ENCODE measurements at regions not wholly inside any gene's neighbourhood (a gene's known extent, or its start where the extent isn't known, plus 50 kb on each side); places are given as distances from the start of the nearest gene placed in this dataset.

DNA sequence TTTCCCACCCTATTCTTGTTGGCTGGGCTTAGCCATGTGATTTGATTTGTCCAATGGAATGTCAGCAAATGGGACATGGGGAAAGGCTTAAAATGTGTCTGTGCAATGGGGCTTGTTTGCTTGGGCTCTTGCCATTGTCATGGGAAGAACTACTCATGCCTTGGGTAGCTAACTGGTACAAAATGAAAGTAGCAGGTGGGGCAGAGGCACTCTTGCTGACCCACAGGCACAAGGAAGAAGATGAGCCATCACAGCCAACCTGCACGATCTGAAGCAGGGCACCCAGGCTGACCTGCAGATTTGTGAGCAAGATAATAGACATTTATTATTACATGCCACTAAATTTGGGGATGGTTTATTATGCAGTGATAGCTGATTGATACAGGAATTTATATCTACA lies 305.9 kb upstream of the CAMK1G start:
- TF ChIP-seq, protein P1, sequence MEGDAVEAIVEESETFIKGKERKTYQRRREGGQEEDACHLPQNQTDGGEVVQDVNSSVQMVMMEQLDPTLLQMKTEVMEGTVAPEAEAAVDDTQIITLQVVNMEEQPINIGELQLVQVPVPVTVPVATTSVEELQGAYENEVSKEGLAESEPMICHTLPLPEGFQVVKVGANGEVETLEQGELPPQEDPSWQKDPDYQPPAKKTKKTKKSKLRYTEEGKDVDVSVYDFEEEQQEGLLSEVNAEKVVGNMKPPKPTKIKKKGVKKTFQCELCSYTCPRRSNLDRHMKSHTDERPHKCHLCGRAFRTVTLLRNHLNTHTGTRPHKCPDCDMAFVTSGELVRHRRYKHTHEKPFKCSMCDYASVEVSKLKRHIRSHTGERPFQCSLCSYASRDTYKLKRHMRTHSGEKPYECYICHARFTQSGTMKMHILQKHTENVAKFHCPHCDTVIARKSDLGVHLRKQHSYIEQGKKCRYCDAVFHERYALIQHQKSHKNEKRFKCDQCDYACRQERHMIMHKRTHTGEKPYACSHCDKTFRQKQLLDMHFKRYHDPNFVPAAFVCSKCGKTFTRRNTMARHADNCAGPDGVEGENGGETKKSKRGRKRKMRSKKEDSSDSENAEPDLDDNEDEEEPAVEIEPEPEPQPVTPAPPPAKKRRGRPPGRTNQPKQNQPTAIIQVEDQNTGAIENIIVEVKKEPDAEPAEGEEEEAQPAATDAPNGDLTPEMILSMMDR (conservative IDR thresholded peaks at IDR 0.05) = no peak
- no peak overlapping the region for H3K27ac ChIP-seq

DNA sequence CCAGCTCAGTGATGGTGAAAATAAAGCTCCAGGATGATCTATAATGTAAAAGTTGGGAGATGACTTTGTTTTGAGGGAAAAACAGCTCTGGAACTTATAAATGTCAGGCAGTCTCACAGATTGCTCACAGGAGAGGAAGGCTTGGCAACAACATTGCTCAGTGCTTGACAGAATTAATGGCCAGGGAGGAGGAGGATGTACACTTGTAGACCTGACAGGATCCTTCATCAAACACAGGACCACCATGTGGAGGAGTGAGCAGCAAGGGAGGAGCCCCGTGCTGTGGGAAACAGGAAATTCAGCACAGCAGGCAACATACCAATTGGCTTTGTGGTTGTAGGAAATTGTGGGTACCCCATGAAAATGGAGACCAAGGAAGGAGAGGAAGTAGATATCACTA lies 291.8 kb upstream of the CAMK1G start:
- H3K27ac ChIP-seq = no peak overlapping the region
- TF ChIP-seq, protein P1 (conservative IDR thresholded peaks at IDR 0.05) = no peak

DNA sequence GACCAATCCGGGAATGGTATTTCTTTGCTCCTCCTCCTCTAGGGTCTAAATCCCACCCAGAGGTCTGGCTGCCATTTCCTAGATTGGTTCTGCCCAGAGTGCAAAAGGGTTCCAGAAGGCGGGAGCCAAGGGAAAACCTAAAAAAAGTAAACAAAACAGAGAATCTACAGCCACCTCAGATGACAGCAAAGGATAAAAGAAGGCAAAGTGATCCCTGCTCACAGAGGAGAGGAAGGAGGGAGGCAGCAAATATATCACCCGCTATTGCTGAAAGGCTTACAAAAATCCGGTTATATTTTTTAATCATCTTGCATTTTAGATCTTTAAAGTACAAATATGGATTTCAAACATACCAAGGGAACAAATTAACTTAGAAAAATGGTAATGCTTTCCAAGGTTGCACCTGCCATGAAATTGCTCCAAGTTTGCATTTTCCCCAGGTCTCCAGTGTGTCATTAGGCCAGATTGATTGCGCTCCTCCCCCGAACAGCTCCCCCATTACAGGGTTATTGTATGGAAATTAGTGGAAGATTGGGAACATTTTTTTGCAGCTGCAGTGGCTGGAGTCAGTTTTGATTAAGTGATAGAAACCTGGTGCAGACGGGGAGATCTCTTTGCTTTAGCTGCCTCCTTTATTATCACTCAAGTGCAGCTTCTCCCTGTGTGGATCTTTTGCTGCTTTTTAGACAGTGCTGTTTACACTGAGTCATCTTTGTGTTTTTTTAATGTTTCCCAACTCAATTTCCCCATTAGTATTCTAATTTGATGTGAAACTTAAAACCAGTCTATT lies 280.5 kb upstream of the CAMK1G start:
- TF ChIP-seq, protein P1 (conservative IDR thresholded peaks at IDR 0.05) = no peak

DNA sequence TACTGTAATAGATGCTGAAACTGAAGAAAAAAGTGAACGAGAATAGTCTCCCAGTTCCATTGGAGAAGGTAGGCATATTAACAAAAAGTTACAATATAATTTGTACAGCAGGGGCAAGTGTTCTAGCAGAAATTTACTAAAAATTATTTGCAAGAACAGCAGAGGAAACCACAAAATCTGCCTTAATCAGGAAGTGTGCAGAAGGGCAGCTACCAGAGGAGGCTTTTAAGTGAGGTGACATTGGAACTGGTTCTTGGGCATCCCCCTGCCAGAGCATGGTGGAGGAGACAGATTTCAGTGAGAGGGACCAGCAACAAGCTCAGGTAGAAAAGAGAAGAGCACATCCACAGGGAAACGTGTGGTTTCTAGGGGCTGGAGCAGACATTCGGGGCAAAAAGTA lies 279.3 kb upstream of the CAMK1G start:
- H3K27ac ChIP-seq = no peak overlapping the region
- TF ChIP-seq, protein P1 (conservative IDR thresholded peaks at IDR 0.05) = no peak

More for the DNA sequence above, 280.5 kb upstream of the CAMK1G start:
- H3K27ac ChIP-seq = no peak overlapping the region

DNA sequence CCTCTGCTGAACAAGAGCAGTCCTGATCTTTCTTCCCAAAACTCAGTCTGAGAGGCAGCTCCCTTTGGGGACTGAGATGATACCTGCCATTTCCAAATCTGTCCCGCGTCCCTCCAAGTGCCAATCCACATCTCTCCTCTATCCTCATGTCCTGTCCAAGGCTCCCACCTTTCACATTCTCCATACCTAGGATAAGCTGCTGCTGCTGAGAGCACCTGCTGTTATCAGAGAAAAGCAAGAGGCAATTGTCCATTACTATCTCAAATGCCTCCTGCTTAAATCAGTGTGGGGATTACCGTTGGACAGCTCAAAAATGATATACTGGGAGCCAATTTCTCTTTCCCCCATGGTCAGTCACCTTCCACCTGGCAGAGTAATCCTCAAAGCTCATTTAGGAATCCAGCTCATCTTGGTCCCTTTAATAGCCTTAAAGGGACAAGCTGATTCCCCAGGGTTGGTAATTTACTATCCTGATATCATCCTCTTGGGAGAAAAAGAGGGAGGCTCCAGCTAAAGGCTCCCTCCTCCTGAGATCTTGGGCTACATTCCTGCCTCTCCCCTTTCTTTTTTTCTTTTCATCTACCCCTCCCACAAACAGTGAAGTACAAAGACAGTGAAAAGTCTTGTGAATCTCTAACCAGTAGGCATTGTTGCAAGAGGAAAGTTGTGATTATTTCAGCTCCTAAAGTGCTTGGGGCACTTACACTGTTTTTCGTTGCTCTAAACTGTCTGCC lies 278.1 kb upstream of the CAMK1G start:
- TF ChIP-seq, protein P1 (conservative IDR thresholded peaks at IDR 0.05) = no peak
- H3K27ac ChIP-seq = no peak overlapping the region

DNA sequence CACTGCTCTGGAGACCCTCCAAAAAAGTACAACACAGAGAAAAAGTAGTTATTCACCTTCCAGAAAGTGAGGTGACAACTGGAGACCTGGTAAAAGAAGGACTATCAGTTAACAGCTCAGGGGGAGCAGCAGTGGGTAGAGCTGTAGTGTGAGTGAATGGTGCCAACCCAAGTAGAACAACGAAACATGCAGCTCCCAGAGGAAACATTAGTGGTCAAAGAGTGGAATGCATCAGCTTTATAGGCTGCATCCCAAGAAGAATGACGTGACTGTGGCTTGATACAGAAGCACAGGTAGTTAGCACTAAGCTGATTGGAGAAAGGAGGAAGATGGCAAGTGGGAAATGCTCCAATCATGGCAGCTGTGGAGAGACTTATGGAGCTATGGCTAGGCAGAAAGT lies 275.7 kb upstream of the CAMK1G start:
- TF ChIP-seq, protein P1 (conservative IDR thresholded peaks at IDR 0.05) = no peak

DNA sequence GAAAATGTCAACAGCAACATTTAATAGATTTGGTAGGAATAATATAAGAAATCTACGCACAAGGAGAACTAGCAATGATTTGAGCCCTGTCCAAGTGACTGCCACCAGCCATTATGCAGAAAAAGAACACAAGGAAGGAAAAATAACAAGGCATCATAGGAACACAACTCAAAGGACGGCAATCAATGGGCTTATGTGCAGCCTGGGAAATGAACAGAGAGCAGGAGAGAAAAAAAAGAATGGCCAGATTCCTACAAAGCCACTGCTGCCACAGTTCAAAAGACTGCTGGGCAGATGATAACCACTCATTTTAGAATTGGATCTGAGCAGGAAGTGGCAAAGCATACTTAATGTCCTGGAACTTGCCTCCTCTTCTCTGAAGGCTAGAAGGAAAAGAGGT lies 274.3 kb upstream of the CAMK1G start:
- peak overlapping the region; percentile 32; the same call in 1 of the 2 replicates for H3K27ac ChIP-seq
- TF ChIP-seq, protein P1 (conservative IDR thresholded peaks at IDR 0.05) = no peak

More for the DNA sequence above, 275.7 kb upstream of the CAMK1G start:
- H3K27ac ChIP-seq = no peak overlapping the region
